ENCODE measurements at regions not wholly inside any gene's neighbourhood (a gene's known extent, or its start where the extent isn't known, plus 50 kb on each side); places are given as distances from the start of the nearest gene placed in this dataset.

GRCh38 chr5:128782446-128782845 lies 182.8 kb upstream of the SLC27A6 start:
- Histone ChIP-seq H4K20me1 (ENCODE audit: insufficient read depth) (no peaks in the 10 kb centered on the region), H3K4me3 (IDR thresholded peaks at IDR 0.05; ENCODE audit: insufficient read depth, low read depth, low read length) (no peak overlapping the region), H3K27ac (no peak overlapping the region), H3K4me2 (no peak overlapping the region), H3K4me1 (ENCODE audit: low read depth, poor library complexity, severe bottlenecking) (peaks cover 4% of the 10 kb centered on the region), H3K36me3 (ENCODE audit: insufficient read depth) (no peaks in the 10 kb centered on the region), H2AFZ (ENCODE audit: low read depth) (no peak overlapping the region), H3K9ac (no peak overlapping the region), H3K79me2 (ENCODE audit: insufficient read depth, low read depth) (no peaks in the 10 kb centered on the region), H3K27me3 (ENCODE audit: insufficient read depth, low read depth) (no peaks in the 10 kb centered on the region)
- TF ChIP-seq CTCF (conservative IDR thresholded peaks at IDR 0.05; ENCODE audit: low read depth, low read length): no peak

- no peak for TF ChIP-seq CTCF (conservative IDR thresholded peaks at IDR 0.05; ENCODE audit: low read depth, low read length)
- Histone ChIP-seq H3K27ac (no peak overlapping the region), H3K9ac (no peak overlapping the region), H3K4me1 (ENCODE audit: low read depth, poor library complexity, severe bottlenecking) (no peaks in the 10 kb centered on the region), H3K4me2 (no peak overlapping the region), H3K36me3 (ENCODE audit: insufficient read depth) (no peaks in the 10 kb centered on the region), H3K4me3 (IDR thresholded peaks at IDR 0.05; ENCODE audit: insufficient read depth, low read depth, low read length) (no peak overlapping the region), H3K79me2 (ENCODE audit: insufficient read depth, low read depth) (no peaks in the 10 kb centered on the region), H2AFZ (ENCODE audit: low read depth) (no peak overlapping the region), H4K20me1 (ENCODE audit: insufficient read depth) (no peaks in the 10 kb centered on the region), H3K27me3 (ENCODE audit: insufficient read depth, low read depth) (no peaks in the 10 kb centered on the region)
Observed at GRCh38 chr5:128784726-128785125, 180.6 kb upstream of the SLC27A6 start.

- Histone ChIP-seq H3K27me3 (ENCODE audit: insufficient read depth, low read depth) (no peaks in the 10 kb centered on the region), H3K36me3 (ENCODE audit: insufficient read depth) (no peaks in the 10 kb centered on the region), H3K4me1 (ENCODE audit: low read depth, poor library complexity, severe bottlenecking) (no peaks in the 10 kb centered on the region), H3K4me2 (no peak overlapping the region), H3K9ac (no peak overlapping the region), H4K20me1 (ENCODE audit: insufficient read depth) (no peaks in the 10 kb centered on the region), H3K79me2 (ENCODE audit: insufficient read depth, low read depth) (no peaks in the 10 kb centered on the region), H2AFZ (ENCODE audit: low read depth) (no peak overlapping the region), H3K4me3 (IDR thresholded peaks at IDR 0.05; ENCODE audit: insufficient read depth, low read depth, low read length) (no peak overlapping the region), H3K27ac (no peak overlapping the region)
- TF ChIP-seq CTCF (conservative IDR thresholded peaks at IDR 0.05; ENCODE audit: low read depth, low read length): no peak
Observed at GRCh38 chr5:128791312-128791711, 174.0 kb upstream of the SLC27A6 start.

GRCh38 chr5:128796506-128796905 lies 168.8 kb upstream of the SLC27A6 start:
- H3K9ac ChIP-seq: no peak overlapping the region

More at GRCh38 chr5:128796506-128796905, 168.8 kb upstream of the SLC27A6 start:
- H3K4me2 ChIP-seq: no peak overlapping the region
- H3K36me3 ChIP-seq (ENCODE audit: insufficient read depth): no peaks in the 10 kb centered on the region
- TF ChIP-seq CTCF (conservative IDR thresholded peaks at IDR 0.05; ENCODE audit: low read depth, low read length): no peak
- H3K79me2 ChIP-seq (ENCODE audit: insufficient read depth, low read depth): no peaks in the 10 kb centered on the region
- H4K20me1 ChIP-seq (ENCODE audit: insufficient read depth): no peaks in the 10 kb centered on the region
- H3K27ac ChIP-seq: no peak overlapping the region
- peaks cover 42% of the 10 kb centered on the region for H3K4me1 ChIP-seq (ENCODE audit: low read depth, poor library complexity, severe bottlenecking)
- H3K27me3 ChIP-seq (ENCODE audit: insufficient read depth, low read depth): no peaks in the 10 kb centered on the region
- no peak overlapping the region for H3K4me3 ChIP-seq (IDR thresholded peaks at IDR 0.05; ENCODE audit: insufficient read depth, low read depth, low read length)
- H2AFZ ChIP-seq (ENCODE audit: low read depth): no peak overlapping the region
